LNCAP (cell line): ENCODE measurements at regions not wholly inside any gene's neighbourhood (a gene's known extent, or its start where the extent isn't known, plus 50 kb on each side); places are given as distances from the start of the nearest gene placed in this dataset.
A peak's percentile ranks its signal among the peaks of the same experiment; 100 is the strongest.

Experiments used
- TF ChIP-seq, protein P1 (sequence below): fragments of 450-650 bp; IDR thresholded peaks from 2 replicates; pipeline ENCODE4 v1.5.1; 2017; ENCODE audit warnings: mild to moderate bottlenecking

GRCh38 chr4:92060333-92060732 lies 243.4 kb upstream of the GRID2 start:
- TF ChIP-seq, protein P1, sequence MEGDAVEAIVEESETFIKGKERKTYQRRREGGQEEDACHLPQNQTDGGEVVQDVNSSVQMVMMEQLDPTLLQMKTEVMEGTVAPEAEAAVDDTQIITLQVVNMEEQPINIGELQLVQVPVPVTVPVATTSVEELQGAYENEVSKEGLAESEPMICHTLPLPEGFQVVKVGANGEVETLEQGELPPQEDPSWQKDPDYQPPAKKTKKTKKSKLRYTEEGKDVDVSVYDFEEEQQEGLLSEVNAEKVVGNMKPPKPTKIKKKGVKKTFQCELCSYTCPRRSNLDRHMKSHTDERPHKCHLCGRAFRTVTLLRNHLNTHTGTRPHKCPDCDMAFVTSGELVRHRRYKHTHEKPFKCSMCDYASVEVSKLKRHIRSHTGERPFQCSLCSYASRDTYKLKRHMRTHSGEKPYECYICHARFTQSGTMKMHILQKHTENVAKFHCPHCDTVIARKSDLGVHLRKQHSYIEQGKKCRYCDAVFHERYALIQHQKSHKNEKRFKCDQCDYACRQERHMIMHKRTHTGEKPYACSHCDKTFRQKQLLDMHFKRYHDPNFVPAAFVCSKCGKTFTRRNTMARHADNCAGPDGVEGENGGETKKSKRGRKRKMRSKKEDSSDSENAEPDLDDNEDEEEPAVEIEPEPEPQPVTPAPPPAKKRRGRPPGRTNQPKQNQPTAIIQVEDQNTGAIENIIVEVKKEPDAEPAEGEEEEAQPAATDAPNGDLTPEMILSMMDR, result no peak

DNA sequence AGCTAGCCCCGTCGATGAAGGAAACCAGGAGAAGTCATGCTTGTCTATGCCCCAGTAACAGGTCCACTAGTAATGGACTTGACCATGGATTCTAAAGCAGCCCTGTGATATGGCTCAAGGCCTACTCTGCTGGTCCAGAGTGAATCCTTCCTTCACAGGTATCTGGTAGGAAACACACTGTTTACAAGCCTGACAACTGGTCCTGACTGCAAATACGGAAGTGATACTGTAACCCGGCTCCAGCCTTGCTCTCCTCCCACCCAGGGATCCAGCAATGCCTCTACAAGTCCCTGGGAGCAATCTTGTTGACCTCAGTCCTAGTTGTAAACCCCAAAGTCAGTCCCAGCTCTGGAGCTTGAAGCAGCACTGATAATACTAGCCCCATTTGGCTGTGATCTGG lies 239.2 kb upstream of the GRID2 start:
- TF ChIP-seq, protein P1, result no peak

GRCh38 chr4:92066485-92066884 lies 237.3 kb upstream of the GRID2 start:
- TF ChIP-seq, protein P1, result no peak

DNA sequence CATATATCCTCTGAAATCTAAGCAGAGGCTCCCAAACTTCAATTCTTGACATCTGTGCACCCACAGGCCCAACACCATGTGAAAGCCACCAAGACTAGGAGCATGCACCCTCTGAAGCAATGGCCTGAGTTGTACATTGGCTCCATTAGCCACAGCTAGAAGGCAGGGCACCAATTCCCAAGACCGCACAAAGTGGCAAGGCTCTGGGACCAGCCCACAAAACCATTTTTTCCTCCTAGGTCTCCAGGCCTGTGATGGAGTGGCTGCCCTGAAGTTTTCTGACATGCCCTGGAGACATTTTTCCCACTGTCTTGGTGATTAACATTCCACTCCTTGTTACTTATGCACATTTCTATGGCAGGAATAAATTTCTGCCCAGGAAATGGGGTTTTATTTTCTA lies 232.2 kb upstream of the GRID2 start:
- TF ChIP-seq, protein P1, result no peak

- TF ChIP-seq, protein P1, result no peak
These were observed 228.9 kb upstream of the GRID2 start for GRCh38 chr4:92074839-92075238.

DNA sequence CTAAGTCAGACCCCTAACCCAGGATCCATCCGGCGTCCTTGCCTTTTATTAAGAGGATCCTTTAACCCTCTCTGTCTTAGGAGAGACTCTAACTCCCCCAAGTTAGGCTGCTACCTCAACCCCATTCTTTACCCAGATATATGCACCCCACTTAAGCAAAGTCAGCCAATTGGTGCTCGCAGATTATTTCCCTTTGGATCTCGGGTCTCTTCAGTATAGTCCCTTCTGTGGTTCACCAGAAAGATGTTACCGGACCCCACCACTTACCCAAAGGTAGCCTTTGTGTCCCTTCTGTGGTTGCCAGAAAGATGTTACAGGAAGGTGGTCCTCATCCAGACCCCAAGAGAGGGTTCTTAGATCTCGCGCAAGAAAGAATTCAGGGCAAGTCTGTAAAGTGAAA lies 212.9 kb upstream of the GRID2 start:
- TF ChIP-seq, protein P1, result no peak

GRCh38 chr4:92091335-92091734 lies 212.4 kb upstream of the GRID2 start:
- TF ChIP-seq, protein P1, result peak; percentile 60

- TF ChIP-seq, protein P1, result no peak
These were observed 203.9 kb upstream of the GRID2 start for GRCh38 chr4:92099861-92100260.
